H9 (cell line): ENCODE measurements at regions not wholly inside any gene's neighbourhood (a gene's known extent, or its start where the extent isn't known, plus 50 kb on each side); places are given as distances from the start of the nearest gene placed in this dataset.

Experiments
- DNase-seq: peaks from one replicate; pipeline ENCODE4 v3.0.0-alpha.2; 2017
- H2AFZ ChIP-seq: one replicate; pipeline ENCODE4 v1.6.1; 2013; ENCODE audit warnings: mild to moderate bottlenecking, low read length, control low read depth, moderate library complexity
- H2AK5ac ChIP-seq: 2 replicates; pipeline ENCODE4 v1.6.1; 2013; ENCODE audit warnings: low read length, control low read depth, mixed read lengths; ENCODE audit not compliant: insufficient read length
- H2BK120ac ChIP-seq: one replicate; pipeline ENCODE4 v1.6.1; 2013; ENCODE audit warnings: low read depth, mild to moderate bottlenecking, low read length, control low read depth, inconsistent platforms; ENCODE audit not compliant: poor library complexity, severe bottlenecking
- H2BK12ac ChIP-seq: 2 replicates; pipeline ENCODE4 v1.6.1; 2013; ENCODE audit warnings: low read length, control low read depth, mixed read lengths, low read depth; ENCODE audit not compliant: insufficient read length
- H2BK15ac ChIP-seq: 2 replicates; pipeline ENCODE4 v1.6.1; 2013; ENCODE audit warnings: low read depth, low read length, control low read depth
- H2BK20ac ChIP-seq: one replicate; pipeline ENCODE4 v1.6.1; 2013; ENCODE audit warnings: low read depth, mild to moderate bottlenecking, low read length, control low read depth, inconsistent platforms; ENCODE audit not compliant: poor library complexity, severe bottlenecking
- H2BK5ac ChIP-seq: 2 replicates; pipeline ENCODE4 v1.6.1; 2013; ENCODE audit warnings: low read length, control low read depth, mixed read lengths; ENCODE audit not compliant: insufficient read length
- H3K14ac ChIP-seq: 2 replicates; pipeline ENCODE4 v1.6.1; 2013; ENCODE audit warnings: low read length, control low read depth; ENCODE audit not compliant: insufficient read depth
- H3K18ac ChIP-seq: 2 replicates; pipeline ENCODE4 v1.6.1; 2013; ENCODE audit warnings: low read depth, mild to moderate bottlenecking, mixed read lengths, low read length, control low read depth; ENCODE audit not compliant: insufficient read length
- H3K23ac ChIP-seq: 2 replicates; pipeline ENCODE4 v1.6.1; 2013; ENCODE audit warnings: low read length, control low read depth, mixed read lengths, low read depth; ENCODE audit not compliant: insufficient read length
- H3K23me2 ChIP-seq: 2 replicates; pipeline ENCODE4 v1.6.1; 2013; ENCODE audit warnings: low read depth, mild to moderate bottlenecking, mixed read lengths, low read length, control low read depth; ENCODE audit not compliant: insufficient read length, poor library complexity, severe bottlenecking
- H3K27ac ChIP-seq: 2 replicates; pipeline ENCODE4 v1.5.1; 2013; ENCODE audit warnings: low read length, control low read depth, mixed read lengths, low read depth; ENCODE audit not compliant: insufficient read length
- H3K27me3 ChIP-seq: 2 replicates; pipeline ENCODE4 v1.6.1; 2013; ENCODE audit warnings: low read length, control low read depth, inconsistent platforms; ENCODE audit not compliant: insufficient read depth
- H3K4ac ChIP-seq: 2 replicates; pipeline ENCODE4 v1.6.1; 2013; ENCODE audit warnings: low read depth, mild to moderate bottlenecking, control low read depth, inconsistent platforms, low read length, moderate library complexity
- H3K4me1 ChIP-seq: 2 replicates; pipeline ENCODE4 v1.6.1; 2013; ENCODE audit warnings: low read length, control low read depth, inconsistent platforms; ENCODE audit not compliant: insufficient read depth
- H3K4me2 ChIP-seq: 2 replicates; pipeline ENCODE4 v1.6.1; 2013; ENCODE audit warnings: low read length, control low read depth, mixed read lengths; ENCODE audit not compliant: insufficient read length, insufficient read depth
- H3K56ac ChIP-seq: 2 replicates; pipeline ENCODE4 v1.6.1; 2013; ENCODE audit warnings: low read depth, mild to moderate bottlenecking, mixed read lengths, low read length, control low read depth; ENCODE audit not compliant: insufficient read length
- H3K79me1 ChIP-seq: 2 replicates; pipeline ENCODE4 v1.6.1; 2013; ENCODE audit warnings: low read depth, mild to moderate bottlenecking, moderate library complexity, low read length, control low read depth, inconsistent platforms; ENCODE audit not compliant: insufficient read depth, poor library complexity, severe bottlenecking
- H3K79me2 ChIP-seq: 2 replicates; pipeline ENCODE4 v1.6.1; 2013; ENCODE audit warnings: low read length, control low read depth, inconsistent platforms; ENCODE audit not compliant: insufficient read depth
- H3K9ac ChIP-seq: 2 replicates; pipeline ENCODE4 v1.6.1; 2013; ENCODE audit warnings: low read length, control low read depth, mixed read lengths; ENCODE audit not compliant: insufficient read length; ENCODE audit errors: extremely low read depth
- H3K9me3 ChIP-seq: one replicate; pipeline ENCODE4 v1.6.1; 2013; ENCODE audit warnings: low read depth, low read length, inconsistent platforms; ENCODE audit not compliant: control insufficient read depth
- H3T11ph ChIP-seq: one replicate; pipeline ENCODE4 v1.6.1; 2013; ENCODE audit warnings: mild to moderate bottlenecking, low read length, control low read depth, inconsistent platforms
- H4K20me1 ChIP-seq: one replicate; pipeline ENCODE4 v1.6.1; 2013; ENCODE audit not compliant: control insufficient read depth, insufficient read length, insufficient read depth
- H4K5ac ChIP-seq: 2 replicates; pipeline ENCODE4 v1.6.1; 2013; ENCODE audit warnings: low read depth, mild to moderate bottlenecking, mixed read lengths, low read length, control low read depth; ENCODE audit not compliant: insufficient read length
- H4K8ac ChIP-seq: replicated peaks from 2 replicates; pipeline ENCODE4 v1.6.1; 2013; ENCODE audit warnings: low read length, control low read depth, mixed read lengths, low read depth; ENCODE audit not compliant: insufficient read length
- H4K91ac ChIP-seq: 2 replicates; pipeline ENCODE4 v1.6.1; 2013; ENCODE audit warnings: low read depth, mild to moderate bottlenecking, moderate library complexity, mixed read lengths, low read length, control low read depth; ENCODE audit not compliant: insufficient read length
- H3K27ac Mint-ChIP-seq, 3 experiments: 2 replicates in 2 of 3; 3 replicates in 1 of 3; pipeline ENCODE4 v1.8.0; 2020 to 2021; ENCODE audit warnings: mixed read lengths in 3 of 3, mild to moderate bottlenecking in 1 of 3, moderate library complexity in 1 of 3
- H3K27me3 Mint-ChIP-seq: 2 replicates; pipeline ENCODE4 v1.8.0; 2021; ENCODE audit warnings: low read depth, mild to moderate bottlenecking, moderate library complexity, mixed read lengths
- H3K36me3 Mint-ChIP-seq, 3 experiments: 2 replicates in 2 of 3; 3 replicates in 1 of 3; pipeline ENCODE4 v1.8.0; 2020 to 2021; ENCODE audit warnings: low read depth in 3 of 3, mixed read lengths in 3 of 3; ENCODE audit not compliant: insufficient read depth in 1 of 3
- H3K4me1 Mint-ChIP-seq, 2 experiments: 2 replicates each; pipeline ENCODE4 v1.8.0; 2020; ENCODE audit warnings: mixed read lengths in 2 of 2
- H3K4me3 Mint-ChIP-seq, 2 experiments: 2 replicates in 1 of 2; 3 replicates in 1 of 2; pipeline ENCODE4 v1.8.0; 2020 to 2021; ENCODE audit warnings: mild to moderate bottlenecking in 2 of 2, mixed read lengths in 2 of 2, moderate library complexity in 1 of 2
- H3K9me3 Mint-ChIP-seq, 2 experiments: 2 replicates in 1 of 2; 3 replicates in 1 of 2; pipeline ENCODE4 v1.8.0; 2020; ENCODE audit warnings: mild to moderate bottlenecking in 2 of 2, mixed read lengths in 2 of 2, moderate library complexity in 1 of 2
- CTCF ChIP-seq: fragments of 200-600 bp; sonication (generic); conservative IDR thresholded peaks from 3 replicates; pipeline ENCODE4 v1.8.0; 2021; ENCODE audit warnings: antibody characterized with exemption, mild to moderate bottlenecking
- WGBS: extraction: QIAGEN DNeasy Blood & Tissue Kit; methylation state at CpG from one replicate; pipeline ENCODE4 v1.1.7; 2013; ENCODE audit warnings: missing lambda C conversion rate, low lambda C conversion rate, mixed read lengths; ENCODE audit not compliant: insufficient read length; ENCODE audit errors: extremely low coverage; 5-methylcytosine and 5-hydroxymethylcytosine counted together

GRCh38 chr22:48829908-48830307 lies 997.8 kb downstream of the BRD1 start:
- no peak overlapping the region for H2BK20ac ChIP-seq
- H3K27me3 ChIP-seq: no peaks in the 10 kb centered on the region
- H3K4me2 ChIP-seq: no peak overlapping the region
- Mint-ChIP-seq H3K36me3 (peaks cover 6 to 14% (median 11%) of the 10 kb centered on the region in 3 experiments), H3K9me3 (peaks cover 29 to 32% of the 10 kb centered on the region in 2 experiments), H3K4me1 (peaks cover 8 to 13% of the 10 kb centered on the region in 2 experiments), H3K27me3 (peaks cover 16% of the 10 kb centered on the region), H3K27ac (peak overlapping the region in 1 of 3 experiments; percentile 74; a peak in 1 of 7 replicates), H3K4me3 (no peak overlapping the region)
- no peak for DNase-seq
- no peak overlapping the region for H2BK12ac ChIP-seq
- whole genome bisulfite sequencing: no CpG with 5 or more reads among the region's 6 CpGs
- no peak overlapping the region for H2BK5ac ChIP-seq
- H3K23me2 ChIP-seq: no peaks in the 10 kb centered on the region
- no peak overlapping the region for H4K91ac ChIP-seq
- H3K79me1 ChIP-seq: no peaks in the 10 kb centered on the region
- H3K4me1 ChIP-seq: no peaks in the 10 kb centered on the region
- no peak overlapping the region for H3K56ac ChIP-seq
- H3K79me2 ChIP-seq: no peaks in the 10 kb centered on the region
- H2BK15ac ChIP-seq: no peak overlapping the region
- H3K23ac ChIP-seq: no peak overlapping the region
- no peak overlapping the region for H4K5ac ChIP-seq
- H2AK5ac ChIP-seq: no peak overlapping the region
- H3K9me3 ChIP-seq: no peaks in the 10 kb centered on the region
- H2BK120ac ChIP-seq: no peak overlapping the region
- H4K8ac ChIP-seq: no peak overlapping the region
- H3K18ac ChIP-seq: no peak overlapping the region
- H3K27ac ChIP-seq: no peak overlapping the region
- no peak overlapping the region for H3K4ac ChIP-seq
- H2AFZ ChIP-seq: no peak overlapping the region
- no peaks in the 10 kb centered on the region for H4K20me1 ChIP-seq
- H3T11ph ChIP-seq: no peak overlapping the region
- no peak for TF ChIP-seq CTCF
- H3K9ac ChIP-seq: no peak overlapping the region
- H3K14ac ChIP-seq: no peak overlapping the region
